ENCODE measurements at regions not wholly inside any gene's neighbourhood (a gene's known extent, or its start where the extent isn't known, plus 50 kb on each side); places are given as distances from the start of the nearest gene placed in this dataset.
"Not testable (repeated sequence)": the region's sequence is repeated elsewhere in the genome, so short reads cannot be mapped to it uniquely, and the experiment has no call there.

DNA sequence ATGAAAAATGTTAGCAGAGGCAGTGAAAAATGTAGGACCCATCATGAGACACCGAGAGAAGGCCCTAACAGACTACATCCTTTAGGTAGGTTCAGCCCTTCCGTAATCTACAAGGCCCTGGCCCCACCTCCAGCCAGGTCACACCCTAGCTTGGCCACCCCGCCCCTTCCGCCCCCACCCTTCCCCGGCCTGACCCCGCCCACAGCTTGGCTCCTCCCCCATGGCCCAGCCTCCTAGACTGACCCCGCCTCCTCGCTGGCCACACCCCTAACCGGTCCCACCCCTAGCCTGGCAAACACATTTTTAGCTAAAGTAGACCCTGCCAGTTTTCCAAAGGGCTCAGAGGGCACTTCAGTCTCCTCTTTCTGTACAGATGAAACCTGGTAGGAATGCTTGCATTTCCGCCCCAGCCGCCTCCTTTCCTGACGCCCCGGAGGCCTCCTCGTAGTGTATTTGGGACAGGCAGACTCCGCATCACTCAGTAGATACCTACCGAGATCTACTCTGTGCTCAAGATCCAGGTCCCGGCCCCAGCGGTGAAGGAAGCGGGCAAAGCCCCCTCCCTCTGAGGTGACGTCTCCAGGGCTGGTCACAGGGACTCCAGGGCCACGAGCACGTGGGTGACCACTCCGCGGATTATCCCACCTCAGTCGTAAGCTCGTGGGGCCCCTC, 443.5 kb downstream of the PREX1 start:
- DNase-seq (ENCODE audit: low spot score): no peak

DNA sequence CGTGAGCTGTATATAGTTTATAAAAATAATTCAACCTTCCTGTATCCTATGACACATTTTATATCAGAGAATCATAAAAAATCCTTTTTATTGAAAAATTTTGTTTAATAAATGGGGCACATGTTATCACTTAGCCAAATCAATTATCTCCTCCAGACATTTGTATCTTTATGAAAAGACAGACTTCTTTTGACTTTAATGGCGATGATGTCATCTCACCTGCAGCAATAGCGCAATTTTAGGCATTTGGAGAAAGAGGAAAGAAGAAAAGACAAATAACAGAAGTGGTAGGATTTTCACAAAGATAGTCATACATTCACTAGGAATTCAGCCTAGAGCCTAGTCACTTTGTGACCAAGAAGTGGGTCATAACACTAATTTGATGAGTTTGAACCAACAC, 444.5 kb downstream of the PREX1 start:
- DNase-seq (ENCODE audit: low spot score): no peak

DNA sequence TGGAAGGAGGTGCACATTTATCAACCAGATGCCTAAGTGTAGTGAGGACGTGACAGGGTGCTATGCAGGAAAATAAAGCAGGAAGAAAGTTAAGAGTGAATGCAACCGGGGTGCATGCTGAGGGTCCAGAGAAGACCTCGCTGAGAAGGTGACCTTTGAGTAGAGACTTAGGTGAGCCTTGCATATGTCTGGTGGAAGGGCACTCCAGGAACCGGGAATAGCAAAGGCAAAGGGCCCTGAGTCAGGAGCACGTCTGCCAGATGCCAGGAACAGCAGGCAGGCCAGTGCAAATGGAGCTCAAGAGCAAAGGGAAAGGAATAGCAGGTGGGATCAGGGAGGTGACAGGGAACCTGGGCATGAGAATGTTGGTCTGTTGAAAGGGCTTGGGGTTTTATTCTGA, 445.5 kb downstream of the PREX1 start:
- peak; percentile 53 for DNase-seq (ENCODE audit: low spot score)

DNA sequence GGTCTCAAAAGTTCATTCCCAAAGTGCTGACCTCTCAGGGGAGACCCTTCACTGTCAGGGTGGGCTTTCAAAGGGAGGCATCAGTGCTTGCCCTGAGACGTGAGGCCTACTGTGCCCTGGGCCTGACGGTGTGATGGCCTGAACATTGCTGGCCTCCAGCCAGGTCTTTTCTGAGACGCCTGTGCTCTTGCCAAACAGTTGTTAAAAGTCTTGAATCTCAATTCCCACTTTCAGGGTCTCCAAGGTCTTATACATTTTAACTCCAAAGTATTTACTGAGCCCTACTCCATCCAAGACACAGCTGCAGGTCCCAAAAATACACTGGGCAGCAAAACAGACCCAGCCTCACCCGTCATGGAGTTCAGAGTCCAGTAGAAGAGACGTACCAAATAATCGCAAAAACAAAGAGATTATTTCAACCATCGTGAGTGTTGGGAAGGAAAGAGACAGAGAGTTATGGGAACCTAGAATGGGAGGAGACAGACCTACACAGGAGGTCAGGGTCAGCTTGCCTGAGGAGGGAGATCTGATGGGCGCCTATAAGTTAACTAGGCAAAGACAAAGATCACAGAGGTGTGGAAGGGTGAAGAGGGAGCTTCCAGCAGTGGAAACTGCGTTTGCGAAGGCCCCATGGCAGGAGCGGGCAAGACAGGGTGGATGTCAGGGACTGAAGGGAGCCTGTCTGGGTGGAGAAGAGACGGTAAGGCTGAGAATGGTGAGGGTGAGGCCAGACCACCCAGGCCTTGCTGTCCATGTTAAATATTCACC, 446.3 kb downstream of the PREX1 start:
- DNase-seq (ENCODE audit: low spot score): peak; percentile 73

DNA sequence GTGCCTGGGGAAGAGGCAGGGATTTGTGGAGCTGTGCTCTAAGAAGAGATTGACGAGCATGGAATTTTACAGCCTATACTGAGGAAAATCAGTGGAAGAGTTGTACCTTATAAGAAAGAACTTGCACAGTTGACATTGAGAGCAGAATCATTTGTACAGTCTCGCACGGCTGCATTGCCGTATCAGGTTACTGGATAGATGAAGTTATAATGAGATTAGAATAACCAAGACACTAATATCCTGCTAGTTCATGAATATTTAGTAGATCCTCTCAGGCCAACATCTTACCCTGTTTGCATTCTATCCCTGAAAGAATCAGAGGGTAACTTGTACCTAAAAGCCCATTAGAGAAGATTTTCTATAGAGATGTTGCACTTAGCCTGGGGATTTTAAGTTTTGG, 447.1 kb downstream of the PREX1 start:
- DNase-seq (ENCODE audit: low spot score): peak; percentile 16

DNA sequence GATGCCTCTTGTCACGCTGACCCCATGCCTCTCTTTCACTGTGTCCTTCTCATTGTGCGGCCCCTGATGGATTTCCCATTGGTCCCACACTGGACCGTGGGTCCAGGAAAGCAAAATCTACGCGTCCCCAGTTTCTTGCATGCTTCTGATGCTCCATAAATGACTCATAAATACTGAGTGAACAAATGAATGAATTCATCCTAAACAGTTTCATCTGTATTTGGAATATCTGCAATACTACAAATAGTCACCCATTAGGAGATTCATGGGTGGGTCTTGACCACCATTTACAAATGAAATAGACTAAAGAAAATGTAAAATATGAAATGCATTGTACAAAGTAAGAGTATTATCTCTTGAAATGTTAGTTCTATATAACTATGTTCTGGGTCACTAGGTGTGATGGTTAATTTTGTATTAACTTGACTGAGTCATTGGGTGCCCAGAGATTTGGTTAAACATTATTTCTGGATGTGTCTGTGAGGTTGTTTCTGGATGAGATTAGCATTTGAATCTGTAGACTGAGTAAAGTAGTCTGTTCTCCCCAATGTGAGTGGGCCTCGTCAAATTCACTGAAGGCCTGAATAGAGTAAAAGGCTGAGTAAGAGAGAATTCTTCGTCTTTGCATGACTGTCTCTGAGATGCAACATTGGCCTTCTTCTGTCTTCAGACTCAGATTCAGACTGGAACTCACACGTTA, 448.7 kb downstream of the PREX1 start:
- DNase-seq (ENCODE audit: low spot score): peak; percentile 12

DNA sequence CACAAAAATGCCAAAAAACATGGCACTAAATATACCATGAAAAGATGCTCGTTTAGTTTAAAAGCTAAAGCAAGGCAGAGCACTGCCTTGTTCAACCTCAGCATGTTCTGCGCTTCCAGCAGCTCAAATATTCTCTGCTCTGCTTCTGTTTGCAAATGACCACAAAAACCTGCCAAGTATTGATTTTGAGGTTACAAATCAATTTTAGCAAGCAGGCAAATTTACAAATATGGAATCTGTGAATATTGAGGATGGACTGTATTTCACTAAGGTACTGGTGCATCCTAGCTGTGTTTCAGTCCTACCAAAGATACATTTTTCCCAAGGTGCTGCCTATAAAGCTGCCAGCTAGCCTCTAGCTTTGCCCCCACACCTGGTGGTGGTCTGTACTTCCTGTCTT, 449.9 kb downstream of the PREX1 start:
- peak; percentile 20 for DNase-seq (ENCODE audit: low spot score)

DNA sequence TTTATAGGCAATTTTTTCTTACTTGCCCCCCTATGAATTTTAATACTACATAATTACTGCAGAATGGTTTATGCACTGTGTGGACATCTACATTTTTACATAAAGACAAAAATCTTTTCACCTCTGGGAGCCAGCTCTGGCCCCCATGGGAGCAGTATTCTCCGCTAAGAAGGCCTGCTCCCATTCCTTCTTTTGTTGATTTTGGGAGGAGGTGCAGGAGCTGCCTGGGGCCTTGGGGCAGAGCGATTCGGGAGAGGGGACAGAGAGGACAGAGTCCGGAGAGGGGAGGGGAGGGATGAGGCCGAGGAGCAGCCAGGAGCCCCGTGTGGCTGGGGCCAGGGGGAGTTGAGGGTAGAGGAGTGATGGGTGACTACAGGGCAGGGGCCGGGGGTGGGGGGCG, 452.0 kb downstream of the PREX1 start:
- no peak for DNase-seq (ENCODE audit: low spot score)

DNA sequence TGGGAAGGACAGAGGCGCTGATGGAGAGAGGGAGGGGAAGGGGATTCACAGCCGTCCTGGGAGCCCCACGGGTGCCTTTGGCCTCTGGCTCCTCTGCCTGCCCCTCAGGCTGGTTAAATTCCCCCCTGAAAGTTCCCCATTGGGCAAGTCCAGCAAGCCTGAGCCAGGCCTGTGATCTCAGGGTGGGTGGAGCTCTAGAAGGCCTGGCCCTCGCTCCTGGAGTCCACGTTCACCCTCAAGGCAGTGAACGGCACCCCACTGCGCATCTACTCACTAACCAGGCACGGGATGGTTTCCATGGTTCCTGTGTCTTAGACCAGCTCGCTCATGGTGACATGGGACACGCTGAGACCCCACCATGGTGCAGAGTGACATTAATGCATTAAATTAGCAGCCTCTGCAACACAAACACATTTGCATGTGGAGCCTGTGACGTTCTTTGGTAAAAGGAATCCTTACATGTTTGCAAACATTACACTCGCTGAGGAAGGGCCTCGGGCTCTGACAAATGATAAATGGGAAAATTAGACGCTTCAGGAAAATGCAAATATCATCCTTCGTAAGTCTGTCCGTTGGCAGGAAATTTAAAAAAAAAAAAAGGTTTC, 452.7 kb downstream of the PREX1 start:
- DNase-seq (ENCODE audit: low spot score): no peak

DNA sequence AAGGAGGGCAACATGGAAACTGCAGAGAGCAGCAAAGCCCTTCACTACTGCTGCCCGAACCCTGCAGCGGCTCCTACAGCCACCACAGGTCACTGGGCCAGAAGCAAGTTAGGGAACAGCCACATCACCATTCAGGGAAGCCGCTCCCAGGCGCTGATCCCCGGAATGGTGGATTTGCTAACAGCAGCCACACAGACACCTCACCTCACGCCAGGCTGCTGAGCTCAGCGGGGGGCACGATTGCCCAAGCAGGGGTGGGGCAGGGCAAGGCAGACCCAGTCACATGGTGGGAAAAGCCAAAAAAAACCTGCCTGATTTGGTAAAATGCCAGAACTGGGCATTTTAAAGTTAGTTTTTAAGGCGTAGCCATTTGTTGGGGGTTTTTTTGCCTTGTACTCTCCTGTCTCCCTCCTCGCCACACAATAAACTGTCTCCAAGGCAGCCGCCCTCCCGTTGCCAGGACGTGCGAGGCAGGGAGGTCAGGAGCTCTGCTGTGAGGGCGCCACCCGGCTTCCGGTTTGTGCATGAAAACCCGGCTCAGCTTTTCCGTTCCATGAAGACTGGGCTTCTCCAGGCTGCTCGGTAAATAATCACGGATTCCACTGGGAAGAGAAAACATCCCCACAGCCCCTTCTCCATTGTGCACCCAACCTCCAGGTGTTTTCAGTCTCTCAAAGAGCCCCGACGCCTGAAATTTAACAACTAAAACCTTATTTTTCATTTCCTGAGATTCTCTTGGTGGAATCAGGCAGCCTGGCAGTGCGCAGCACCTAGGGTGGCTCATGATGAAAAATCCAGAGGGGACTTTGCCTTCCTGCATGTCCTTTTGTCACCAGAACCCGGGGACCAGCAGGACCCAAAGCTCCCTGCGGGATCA, 453.5 kb downstream of the PREX1 start:
- peak; percentile 90 for DNase-seq (ENCODE audit: low spot score)

DNA sequence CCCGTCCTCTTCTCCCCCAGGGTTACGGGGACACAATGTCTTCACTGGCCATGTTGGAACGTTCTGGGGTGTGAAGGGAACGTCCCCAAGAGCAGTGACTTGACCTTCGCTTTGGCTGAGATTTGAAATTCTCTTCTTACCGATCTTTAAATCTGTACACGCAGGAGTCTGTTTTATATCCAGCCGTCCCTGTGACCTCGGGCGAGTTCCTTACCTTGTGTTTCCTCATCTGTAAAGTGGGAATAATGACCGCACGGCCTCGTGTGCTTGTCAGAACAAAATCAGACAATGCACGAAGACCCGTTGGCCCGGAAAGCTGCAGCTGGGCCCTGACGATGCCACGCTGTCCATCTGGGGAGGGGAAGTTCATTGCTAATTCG, 454.3 kb downstream of the PREX1 start:
- DNase-seq (ENCODE audit: low spot score): peak; percentile 37

DNA sequence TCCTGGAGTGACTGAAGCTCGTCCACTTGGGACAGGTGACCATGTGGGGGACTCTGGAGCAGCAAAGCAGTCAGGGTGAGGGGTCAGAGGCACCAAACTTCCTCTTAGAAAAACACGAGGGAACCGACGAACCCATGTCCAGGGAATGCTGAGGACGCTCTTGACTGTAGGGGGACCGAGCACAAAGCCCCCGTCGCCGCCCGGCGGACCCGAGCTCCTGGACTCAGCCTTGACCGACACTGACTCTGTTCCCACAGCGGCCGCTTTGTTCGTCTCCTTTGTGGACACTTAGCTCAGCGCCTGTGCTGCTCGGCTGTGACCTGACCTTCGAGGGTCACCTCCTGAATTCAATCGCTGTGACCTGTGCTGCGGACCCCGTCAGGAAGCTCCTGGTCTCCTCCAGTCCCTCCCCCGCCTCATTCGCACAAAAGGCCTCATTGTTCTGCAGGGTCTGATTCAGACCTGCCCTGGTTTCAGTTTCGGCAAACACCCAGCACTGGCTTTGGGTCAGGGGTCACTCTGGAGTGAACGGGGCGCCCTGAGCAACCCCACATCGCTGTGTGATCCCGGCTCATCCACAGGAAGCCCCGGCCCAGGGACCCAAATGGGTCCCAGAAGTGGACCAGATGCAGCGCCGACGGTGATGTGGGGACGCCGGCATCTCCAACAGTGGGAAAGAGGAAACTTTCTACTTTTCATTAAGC, 454.8 kb downstream of the PREX1 start:
- DNase-seq (ENCODE audit: low spot score): peak; percentile 68

DNA sequence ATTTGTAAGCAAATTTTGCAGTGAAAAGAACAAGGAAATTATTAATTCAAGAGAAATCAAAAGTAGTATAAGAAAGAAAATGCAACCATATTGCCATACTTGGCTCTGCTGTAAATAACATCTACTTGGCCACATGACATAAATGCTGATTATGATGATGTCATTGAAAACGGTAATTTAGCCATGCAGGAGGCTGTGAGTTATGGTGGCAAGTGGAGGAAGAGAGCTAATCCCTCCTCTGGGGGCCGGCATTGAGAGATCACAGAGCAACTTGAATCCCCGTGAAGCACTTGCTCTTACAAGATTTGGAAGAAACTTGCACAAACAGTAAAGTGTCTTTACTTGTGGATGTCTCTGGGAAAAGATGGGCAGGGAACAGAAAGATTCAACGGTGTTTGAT, 456.6 kb downstream of the PREX1 start:
- DNase-seq (ENCODE audit: low spot score): no peak

DNA sequence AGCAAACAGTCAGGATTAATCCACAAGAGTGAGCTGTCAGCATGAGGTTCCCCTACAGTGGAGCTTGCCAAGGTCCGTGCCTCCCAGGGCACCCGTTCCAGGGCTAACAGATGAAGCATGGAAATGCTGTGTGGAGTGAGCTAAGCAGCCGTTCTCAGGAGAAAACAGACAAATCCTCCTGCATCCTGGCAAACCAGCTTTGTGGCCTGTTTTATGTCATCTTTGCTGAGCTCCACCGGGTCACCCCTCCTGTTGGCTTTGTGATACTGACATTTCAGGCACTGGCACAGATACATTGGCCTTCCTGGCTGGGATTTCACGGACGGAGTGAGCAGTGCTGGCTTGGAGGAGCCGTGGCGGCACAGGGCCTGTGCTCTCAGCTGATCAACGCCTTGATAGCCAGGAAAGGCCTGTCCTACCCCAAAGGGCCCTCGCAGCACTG, 459.2 kb downstream of the PREX1 start:
- DNase-seq (ENCODE audit: low spot score): not testable (repeated sequence)

DNA sequence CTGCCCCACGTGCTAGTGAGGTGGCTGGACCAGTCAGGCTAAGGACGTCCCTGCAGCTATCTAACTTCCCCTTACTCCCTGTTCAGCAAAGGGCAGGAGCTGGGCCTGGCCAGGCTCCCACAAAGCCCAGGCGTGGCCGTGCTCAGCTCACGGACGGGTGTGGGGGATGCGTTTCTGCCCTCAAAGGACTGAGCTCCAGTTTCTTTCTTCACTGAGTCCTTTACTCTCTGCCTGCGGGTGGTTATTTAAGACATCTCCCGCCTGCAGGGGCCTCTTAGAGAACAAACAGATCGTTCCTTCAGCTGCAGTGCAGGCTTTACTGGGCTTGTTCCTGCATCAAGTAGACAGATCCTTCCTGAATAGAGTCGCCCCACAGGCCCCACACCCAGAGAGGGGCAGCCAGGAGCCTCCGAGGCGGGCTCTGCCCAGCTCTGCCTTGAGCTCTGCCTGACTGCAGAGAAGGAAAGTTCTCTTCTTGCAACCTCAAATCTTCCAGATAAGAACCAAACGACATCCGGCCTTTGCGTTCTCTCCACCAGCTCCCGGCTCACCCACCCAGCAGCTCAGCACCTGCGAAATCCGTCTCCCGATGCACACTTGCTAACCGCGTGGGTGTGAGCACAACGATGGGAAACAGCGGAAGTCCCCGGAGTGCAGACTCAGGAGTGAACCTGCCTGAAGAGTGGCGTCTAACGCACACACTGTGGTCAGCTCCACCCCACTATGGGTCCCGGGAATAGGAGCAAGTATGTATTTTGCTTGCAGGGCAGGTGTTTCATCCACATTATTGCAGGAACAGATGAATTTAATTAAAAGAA, 460.0 kb downstream of the PREX1 start:
- not testable (repeated sequence) for DNase-seq (ENCODE audit: low spot score)

DNA sequence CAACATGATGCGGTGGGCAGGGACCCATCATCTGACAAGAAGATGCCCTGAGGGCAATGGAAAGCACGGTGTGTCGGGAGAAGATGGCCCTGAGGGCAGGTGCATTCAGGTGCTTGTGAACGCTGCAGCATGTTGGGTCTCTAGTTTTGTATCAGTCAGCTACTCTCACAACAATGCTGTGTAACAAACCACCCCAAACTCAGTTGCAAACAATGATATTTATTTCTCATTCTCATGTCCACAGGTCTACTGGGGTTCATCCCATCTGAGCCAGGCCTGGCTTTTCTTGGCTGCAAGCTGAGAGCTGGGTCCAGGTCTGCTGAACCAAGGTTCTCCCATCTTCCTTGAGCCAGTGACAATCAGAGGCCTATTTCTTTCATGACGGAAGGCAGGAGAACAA, 461.6 kb downstream of the PREX1 start:
- no peak for DNase-seq (ENCODE audit: low spot score)

DNA sequence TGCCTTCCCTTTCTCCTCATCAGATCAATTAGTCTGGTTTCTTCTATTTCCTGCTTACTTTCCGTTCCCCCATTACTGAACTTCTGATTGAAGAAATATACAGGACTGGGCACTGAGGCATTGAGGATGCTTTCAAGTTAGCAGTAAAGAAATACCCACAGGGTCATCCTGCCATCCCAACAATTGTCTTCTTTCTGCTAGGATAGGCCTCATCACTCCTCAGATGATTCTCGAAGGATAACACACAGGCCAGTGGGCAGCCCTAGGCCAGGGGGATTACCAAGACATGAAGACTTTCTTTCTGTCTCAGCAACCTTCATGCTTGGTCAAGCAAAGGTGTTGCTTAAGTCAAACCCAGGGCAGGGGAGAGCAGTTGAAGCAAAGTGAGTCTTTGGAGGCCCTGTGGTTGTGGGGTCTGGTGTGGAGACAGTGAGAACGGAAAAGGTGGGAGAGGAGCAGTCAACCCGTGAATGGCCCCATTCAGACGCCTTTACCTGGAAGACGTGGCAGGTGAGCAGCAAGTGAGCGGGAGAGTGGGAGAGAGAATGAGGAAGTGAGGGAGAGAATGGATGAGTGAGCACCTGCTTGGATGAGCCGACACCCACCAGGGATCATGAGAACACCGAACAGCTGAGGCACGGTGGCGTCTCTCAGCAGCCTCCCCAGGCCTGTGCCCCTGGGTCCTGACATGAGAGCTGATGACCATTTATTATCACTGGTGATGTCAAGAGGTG, 462.9 kb downstream of the PREX1 start:
- DNase-seq (ENCODE audit: low spot score): peak; percentile 73

DNA sequence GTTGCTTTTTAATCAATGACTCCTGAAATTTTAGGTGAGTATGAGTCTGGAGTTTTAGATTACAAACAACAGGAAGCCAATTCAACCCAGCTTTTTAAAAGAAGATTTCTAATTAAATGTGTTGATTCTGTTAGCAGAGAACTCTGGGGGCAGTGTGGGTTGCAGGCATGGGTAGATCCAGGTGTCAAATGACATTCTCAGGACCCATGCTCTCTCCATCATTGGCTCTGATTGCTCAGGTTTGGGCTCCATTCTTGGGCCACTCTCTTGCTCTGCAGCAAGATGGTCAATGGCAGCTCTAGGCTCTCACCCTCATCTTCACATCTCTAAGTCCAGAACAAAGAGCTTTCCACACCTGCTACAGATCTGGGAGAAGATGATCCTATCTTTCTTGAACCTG, 463.7 kb downstream of the PREX1 start:
- DNase-seq (ENCODE audit: low spot score): peak; percentile 39

All from mesenteric fat pad (tissue), 1 donor.